Breast epithelium (tissue), 4 donors: ENCODE measurements at regions not wholly inside any gene's neighbourhood (a gene's known extent, or its start where the extent isn't known, plus 50 kb on each side); places are given as distances from the start of the nearest gene placed in this dataset.

Experiments used
- DNase-seq, 2 donors: peaks; one replicate each; pipeline ENCODE4 v3.0.0-alpha.2; 2019; ENCODE audit warnings: low spot score in 2 of 2
- H3K27ac ChIP-seq, 2 donors: fragments of 200-600 bp; sonication (generic) in 1 of 2; one replicate each; pipeline ENCODE4 v1.5.1; 2016 to 2019; ENCODE audit warnings: mild to moderate bottlenecking in 1 of 2
- H3K27me3 ChIP-seq, 2 donors: fragments of 200-600 bp; sonication (generic) in 1 of 2; one replicate each; pipeline versions ENCODE4 v1.5.1 to v1.6.0; 2017 to 2019; ENCODE audit warnings: control low read depth in 1 of 2, mild to moderate bottlenecking in 1 of 2
- H3K36me3 ChIP-seq: fragments of 200-600 bp; one replicate; pipeline ENCODE4 v1.5.1; 2019
- H3K4me1 ChIP-seq, 2 donors: fragments of 200-600 bp; sonication (generic); one replicate each; pipeline ENCODE4 v1.5.1; 2016 to 2019; ENCODE audit warnings: control low read depth in 1 of 2
- H3K4me3 ChIP-seq, 3 donors: fragments of 200-600 bp; sonication (generic); 1 replicate in 2 of 3; 2 replicates in 1 of 3; pipeline ENCODE4 v1.5.1; 2016 to 2019; ENCODE audit warnings: mild to moderate bottlenecking in 3 of 3, moderate library complexity in 2 of 3
- H3K9me3 ChIP-seq, 2 donors: fragments of 200-600 bp; sonication (generic) in 1 of 2; one replicate each; pipeline ENCODE4 v1.5.1; 2016 to 2019; ENCODE audit warnings: control low read depth in 1 of 2
- POLR2A ChIP-seq: fragments of 450-650 bp; IDR thresholded peaks from one replicate; pipeline ENCODE4 v1.6.1; 2016; ENCODE audit warnings: antibody characterized with exemption, mild to moderate bottlenecking, moderate library complexity
- POLR2AphosphoS5 ChIP-seq, 3 donors: sonication (generic); formaldehyde crosslinking; IDR thresholded peaks; one replicate each; pipeline ENCODE4 v1.6.1; 2017; ENCODE audit warnings: antibody characterized with exemption in 3 of 3
- intact Hi-C: fragments of 100-400 bp; cut with DNase I; formaldehyde crosslinking; loops from one replicate; pipeline ENCODE4 v1.15.1; 2023; ENCODE audit warnings: low total_unique reads
- TF ChIP-seq, protein P1 (sequence below), 3 donors: fragments of 450-650 bp; IDR thresholded peaks; one replicate each; pipeline ENCODE4 v1.5.1; 2016 to 2017; ENCODE audit warnings: antibody characterized with exemption in 3 of 3, mild to moderate bottlenecking in 3 of 3, moderate library complexity in 3 of 3

DNA sequence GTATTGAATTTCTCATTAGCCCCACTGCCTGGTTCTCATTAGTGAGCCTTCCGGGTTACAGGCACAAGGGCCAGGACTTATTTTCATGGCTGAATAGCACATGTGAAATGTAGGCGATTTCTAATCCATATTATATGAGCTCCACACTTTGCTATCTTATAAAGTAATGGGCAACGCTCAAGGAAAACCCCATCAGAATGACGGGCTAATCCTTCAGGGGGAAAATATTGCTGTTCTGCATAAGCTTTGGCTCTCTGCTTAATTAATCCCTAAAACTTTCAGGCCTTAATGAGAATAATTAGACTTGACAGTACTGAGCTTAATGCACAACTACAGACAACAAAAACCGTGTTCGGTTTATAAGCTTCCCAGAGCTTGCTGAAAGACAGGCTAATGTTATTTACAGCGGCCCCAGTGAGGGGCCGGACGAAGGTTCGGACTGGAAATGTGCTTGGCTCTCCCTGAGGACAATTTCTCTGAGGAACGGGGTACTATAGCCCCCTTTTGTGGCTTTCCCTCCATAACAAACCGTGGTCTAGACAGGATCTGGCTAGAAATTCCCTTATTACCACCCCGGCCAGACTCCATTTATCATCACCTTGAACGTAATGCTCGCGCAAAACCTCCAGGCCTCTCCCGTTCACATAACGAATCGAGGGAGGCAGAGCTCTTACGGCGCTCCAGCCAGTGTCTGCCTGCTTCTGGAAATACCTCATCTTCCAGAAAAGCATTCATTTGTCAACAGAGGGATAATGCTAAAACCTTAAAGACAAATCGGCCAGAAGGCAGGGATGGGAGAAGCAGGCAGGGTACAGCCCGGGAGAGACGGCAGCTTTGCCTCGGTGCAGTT is 164.5 kb downstream of the CD83 start:
- Histone ChIP-seq H3K9me3 (peaks cover 0 to 4% of the 10 kb centered on the region in 2 donors), H3K27ac (no peak overlapping the region), H3K4me3 (no peak overlapping the region), H3K36me3 (no peaks in the 10 kb centered on the region), H3K27me3 (no peaks in the 10 kb centered on the region), H3K4me1 (no peaks in the 10 kb centered on the region)
- intact Hi-C loops: no loop called here
- TF ChIP-seq POLR2A (no peak), POLR2AphosphoS5 (IDR thresholded peaks at IDR 0.05) (no peak)
- TF ChIP-seq, protein P1, sequence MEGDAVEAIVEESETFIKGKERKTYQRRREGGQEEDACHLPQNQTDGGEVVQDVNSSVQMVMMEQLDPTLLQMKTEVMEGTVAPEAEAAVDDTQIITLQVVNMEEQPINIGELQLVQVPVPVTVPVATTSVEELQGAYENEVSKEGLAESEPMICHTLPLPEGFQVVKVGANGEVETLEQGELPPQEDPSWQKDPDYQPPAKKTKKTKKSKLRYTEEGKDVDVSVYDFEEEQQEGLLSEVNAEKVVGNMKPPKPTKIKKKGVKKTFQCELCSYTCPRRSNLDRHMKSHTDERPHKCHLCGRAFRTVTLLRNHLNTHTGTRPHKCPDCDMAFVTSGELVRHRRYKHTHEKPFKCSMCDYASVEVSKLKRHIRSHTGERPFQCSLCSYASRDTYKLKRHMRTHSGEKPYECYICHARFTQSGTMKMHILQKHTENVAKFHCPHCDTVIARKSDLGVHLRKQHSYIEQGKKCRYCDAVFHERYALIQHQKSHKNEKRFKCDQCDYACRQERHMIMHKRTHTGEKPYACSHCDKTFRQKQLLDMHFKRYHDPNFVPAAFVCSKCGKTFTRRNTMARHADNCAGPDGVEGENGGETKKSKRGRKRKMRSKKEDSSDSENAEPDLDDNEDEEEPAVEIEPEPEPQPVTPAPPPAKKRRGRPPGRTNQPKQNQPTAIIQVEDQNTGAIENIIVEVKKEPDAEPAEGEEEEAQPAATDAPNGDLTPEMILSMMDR (IDR thresholded peaks at IDR 0.05): no peak
- DNase-seq: no peak

DNA sequence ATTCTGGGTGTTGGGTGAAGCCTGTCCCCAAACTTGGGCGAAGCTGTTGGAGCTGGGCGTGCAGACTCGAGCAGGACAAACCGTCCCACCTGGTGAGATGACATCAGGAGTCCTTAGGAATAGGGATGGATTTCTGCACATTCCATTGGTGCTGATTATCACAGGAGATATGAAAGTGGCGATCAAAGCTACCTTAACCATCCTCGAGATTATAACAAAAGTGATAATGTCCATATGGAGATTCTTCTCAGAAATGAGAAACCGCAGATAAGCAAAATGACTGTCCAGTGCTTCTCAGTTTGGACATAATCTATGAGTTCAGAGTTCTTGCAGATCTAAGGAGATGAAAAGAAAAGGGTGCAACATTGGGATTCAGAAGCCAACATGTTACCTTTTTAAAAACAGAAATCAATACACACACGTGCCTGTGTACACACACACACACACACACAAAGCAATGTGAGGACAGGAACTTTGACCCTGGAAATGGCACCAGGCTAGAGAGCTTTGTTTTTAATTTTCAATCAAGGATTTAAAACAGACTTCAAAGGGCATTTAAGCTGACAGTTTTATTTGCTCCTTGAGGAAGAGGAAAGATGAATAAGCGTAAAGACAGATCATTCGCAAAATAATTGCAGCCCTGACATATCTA is 165.4 kb downstream of the CD83 start:
- TF ChIP-seq, protein P1 (IDR thresholded peaks at IDR 0.05): no peak
- TF ChIP-seq POLR2A: no peak
- TF ChIP-seq POLR2AphosphoS5 (IDR thresholded peaks at IDR 0.05): no peak
- H3K4me1 ChIP-seq: no peaks in the 10 kb centered on the region
- H3K9me3 ChIP-seq: peaks cover 0 to 4% of the 10 kb centered on the region in 2 donors
- no peak for DNase-seq
- H3K27ac ChIP-seq: no peak overlapping the region
- intact Hi-C loops: no loop called here
- H3K36me3 ChIP-seq: no peaks in the 10 kb centered on the region
- no peaks in the 10 kb centered on the region for H3K27me3 ChIP-seq
- no peak overlapping the region for H3K4me3 ChIP-seq

DNA sequence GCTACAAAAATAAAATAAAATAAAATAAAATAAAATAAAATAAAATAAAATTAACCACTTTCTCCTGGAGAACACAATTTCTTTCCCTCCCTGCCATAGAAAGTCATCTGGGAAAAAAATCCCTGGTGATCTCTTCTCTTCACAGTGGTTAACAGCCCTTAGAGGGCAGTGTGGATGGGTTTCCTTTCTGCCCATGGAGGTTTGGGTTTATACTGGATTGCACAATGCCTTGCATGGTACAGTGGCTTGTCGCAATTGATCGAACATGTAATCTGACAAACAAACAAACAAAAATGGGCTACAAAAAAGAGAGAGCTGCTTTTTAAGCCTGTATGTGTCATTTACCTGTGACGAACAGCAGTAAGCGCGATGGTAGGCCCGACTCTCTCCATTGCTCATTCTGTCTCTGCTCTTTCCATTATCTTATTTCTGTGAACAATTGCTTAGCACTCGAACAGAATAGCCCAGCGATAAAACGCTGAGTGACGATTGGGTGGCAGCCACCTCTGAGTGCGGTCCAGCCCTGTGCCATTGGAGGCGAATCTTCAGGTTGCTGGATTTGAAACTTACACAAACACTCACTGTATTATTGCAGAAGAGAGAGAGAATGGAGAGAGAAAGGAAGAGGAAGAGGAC is 166.1 kb downstream of the CD83 start:
- Histone ChIP-seq H3K4me1 (no peaks in the 10 kb centered on the region), H3K27ac (no peak overlapping the region), H3K36me3 (no peaks in the 10 kb centered on the region), H3K4me3 (no peak overlapping the region), H3K27me3 (no peaks in the 10 kb centered on the region), H3K9me3 (peaks cover 0 to 4% of the 10 kb centered on the region in 2 donors)
- intact Hi-C loops: no loop called here
- TF ChIP-seq POLR2A (no peak), POLR2AphosphoS5 (IDR thresholded peaks at IDR 0.05) (no peak)
- TF ChIP-seq, protein P1 (IDR thresholded peaks at IDR 0.05): no peak
- no peak for DNase-seq

DNA sequence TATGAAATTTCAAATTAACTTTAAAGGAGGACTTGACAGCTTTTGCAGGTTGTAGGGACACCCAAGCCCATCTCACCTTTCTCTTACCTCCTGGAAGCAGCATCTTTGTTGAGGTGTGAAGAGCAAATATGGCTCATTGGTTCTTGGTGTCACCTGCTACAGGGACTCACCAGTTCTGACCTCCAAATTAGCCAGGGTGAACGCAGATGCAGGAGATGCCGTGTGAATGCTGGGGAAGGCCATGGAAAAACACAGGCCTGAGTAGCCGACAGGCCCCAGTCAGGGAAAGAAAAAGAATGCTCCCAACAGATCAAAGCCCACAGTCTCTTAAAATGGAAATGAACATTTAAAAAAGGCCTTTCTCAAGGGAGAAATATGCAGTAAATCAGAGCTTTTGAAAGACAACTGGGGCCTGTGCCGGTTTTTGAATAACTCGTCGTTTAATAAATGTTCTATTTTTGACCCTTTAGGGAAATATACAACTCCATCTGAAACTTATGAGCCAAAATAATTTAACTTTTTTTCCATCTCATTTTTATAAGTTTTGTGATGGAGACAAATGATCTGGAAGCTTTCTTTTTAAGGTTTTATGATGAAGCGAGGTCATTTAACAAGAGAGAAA is 167.5 kb downstream of the CD83 start:
- Histone ChIP-seq H3K9me3 (peaks cover 0 to 3% of the 10 kb centered on the region in 2 donors), H3K27ac (no peak overlapping the region), H3K27me3 (no peaks in the 10 kb centered on the region), H3K4me1 (no peaks in the 10 kb centered on the region), H3K4me3 (no peak overlapping the region), H3K36me3 (no peaks in the 10 kb centered on the region)
- TF ChIP-seq, protein P1 (IDR thresholded peaks at IDR 0.05): no peak
- TF ChIP-seq POLR2AphosphoS5 (IDR thresholded peaks at IDR 0.05) (no peak), POLR2A (no peak)
- no peak for DNase-seq
- intact Hi-C loops: no loop called here
